Activated naive CD8-positive, alpha-beta T cell treated with anti-CD3 and anti-CD28 coated beads for 36 hours (primary cell): ENCODE measurements at regions not wholly inside any gene's neighbourhood (a gene's known extent, or its start where the extent isn't known, plus 50 kb on each side); places are given as distances from the start of the nearest gene placed in this dataset.

Source experiments
- DNase-seq: peaks from one replicate; pipeline ENCODE4 v3.0.0; 2021
- H3K27ac Mint-ChIP-seq: one replicate; pipeline ENCODE4 v1.8.0; 2022; ENCODE audit warnings: mild to moderate bottlenecking, moderate library complexity, mixed read lengths
- H3K27me3 Mint-ChIP-seq: one replicate; pipeline ENCODE4 v1.8.0; 2022; ENCODE audit warnings: mild to moderate bottlenecking, mixed read lengths
- H3K36me3 Mint-ChIP-seq: one replicate; pipeline ENCODE4 v1.8.0; 2021; ENCODE audit warnings: mild to moderate bottlenecking, mixed read lengths
- H3K4me1 Mint-ChIP-seq: one replicate; pipeline ENCODE4 v1.8.0; 2021; ENCODE audit warnings: mixed read lengths
- H3K4me3 Mint-ChIP-seq: one replicate; pipeline ENCODE4 v1.8.0; 2022; ENCODE audit warnings: mild to moderate bottlenecking, moderate library complexity, mixed read lengths
- H3K9me3 Mint-ChIP-seq: one replicate; pipeline ENCODE4 v1.8.0; 2022; ENCODE audit warnings: mixed read lengths

GRCh38 chr12:97342130-97342529 lies 120.5 kb upstream of the RMST start:
- Mint-ChIP-seq H3K4me3 (no peak overlapping the region), H3K27ac (no peak overlapping the region), H3K4me1 (no peaks in the 10 kb centered on the region), H3K9me3 (no peaks in the 10 kb centered on the region), H3K36me3 (no peaks in the 10 kb centered on the region), H3K27me3 (peaks cover 5% of the 10 kb centered on the region)
- no peak for DNase-seq

- Mint-ChIP-seq H3K36me3 (no peaks in the 10 kb centered on the region), H3K4me1 (no peaks in the 10 kb centered on the region), H3K9me3 (no peaks in the 10 kb centered on the region), H3K27ac (no peak overlapping the region), H3K4me3 (no peak overlapping the region), H3K27me3 (no peaks in the 10 kb centered on the region)
- DNase-seq, result no peak
Measured at GRCh38 chr12:97347956-97348355, 114.6 kb upstream of the RMST start.

DNA sequence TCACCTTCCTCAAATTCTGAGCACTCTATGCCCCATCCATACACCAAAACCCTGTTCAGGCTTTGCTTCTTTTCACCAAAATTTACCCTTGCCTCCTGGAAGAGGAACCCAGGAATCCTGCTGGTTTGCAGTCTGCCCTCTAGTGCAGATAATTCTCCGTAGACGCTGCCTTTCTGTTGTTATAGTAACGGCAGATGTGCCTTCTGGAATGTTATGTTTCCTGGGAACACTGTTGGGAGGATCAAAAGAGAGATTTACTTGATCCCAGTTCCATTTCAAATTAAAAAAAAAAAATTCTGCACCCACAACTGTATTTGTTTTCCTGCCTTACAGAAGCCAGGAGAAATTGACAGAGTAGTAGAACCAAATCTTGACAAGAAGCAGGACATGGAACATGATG lies 104.2 kb upstream of the RMST start:
- no peak for DNase-seq
- Mint-ChIP-seq H3K4me1 (no peaks in the 10 kb centered on the region), H3K4me3 (no peak overlapping the region), H3K9me3 (peaks cover 2% of the 10 kb centered on the region), H3K36me3 (no peaks in the 10 kb centered on the region), H3K27me3 (no peaks in the 10 kb centered on the region), H3K27ac (no peak overlapping the region)

- no peak for DNase-seq
- Mint-ChIP-seq H3K36me3 (no peaks in the 10 kb centered on the region), H3K9me3 (no peaks in the 10 kb centered on the region), H3K27me3 (no peaks in the 10 kb centered on the region), H3K4me3 (no peak overlapping the region), H3K4me1 (no peaks in the 10 kb centered on the region), H3K27ac (no peak overlapping the region)
Measured at GRCh38 chr12:97359021-97359690, 103.4 kb upstream of the RMST start.

- no peak overlapping the region for H3K4me3 Mint-ChIP-seq
- H3K27ac Mint-ChIP-seq, result no peak overlapping the region
- no peaks in the 10 kb centered on the region for H3K4me1 Mint-ChIP-seq
- DNase-seq, result no peak
- H3K36me3 Mint-ChIP-seq, result no peaks in the 10 kb centered on the region
- no peaks in the 10 kb centered on the region for H3K9me3 Mint-ChIP-seq
- H3K27me3 Mint-ChIP-seq, result peaks cover 6% of the 10 kb centered on the region
Measured at GRCh38 chr12:97363693-97364092, 98.9 kb upstream of the RMST start.

DNA sequence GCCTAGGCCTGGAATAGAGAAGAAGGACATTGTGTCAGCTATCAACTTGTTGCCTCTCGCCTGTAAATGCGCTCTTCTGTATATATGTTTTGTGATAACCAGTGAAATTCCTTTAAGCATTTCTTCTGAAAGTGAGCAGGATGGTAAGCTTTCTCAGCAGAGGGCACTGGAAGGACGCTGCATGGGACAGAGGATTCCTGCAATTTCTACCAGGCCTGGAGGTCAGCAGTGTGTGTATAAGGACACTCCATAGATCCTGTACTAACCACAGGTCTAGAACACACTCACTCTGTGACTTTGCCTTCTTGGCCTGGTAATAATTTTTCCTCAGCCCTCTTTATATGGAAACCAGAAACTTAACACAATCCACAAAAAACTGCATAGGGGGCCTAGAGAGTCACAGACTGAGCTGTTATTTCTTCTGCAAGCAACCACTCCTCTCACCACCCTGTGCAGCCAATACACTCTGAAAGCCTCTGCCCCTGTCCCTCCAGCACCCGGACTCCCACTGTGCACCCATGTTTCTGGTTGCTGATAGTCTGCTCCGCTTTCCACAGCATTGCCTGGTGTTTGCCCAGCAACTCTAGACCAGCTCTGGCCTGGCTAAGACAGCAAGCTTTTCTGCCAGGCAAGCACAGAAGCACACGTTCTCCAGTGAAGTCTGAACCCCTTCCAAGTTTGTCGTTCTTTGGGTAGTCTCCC lies 94.0 kb upstream of the RMST start:
- Mint-ChIP-seq H3K36me3 (no peaks in the 10 kb centered on the region), H3K27me3 (peaks cover 6% of the 10 kb centered on the region), H3K4me3 (no peak overlapping the region), H3K27ac (no peak overlapping the region), H3K4me1 (no peaks in the 10 kb centered on the region), H3K9me3 (no peaks in the 10 kb centered on the region)
- no peak for DNase-seq

GRCh38 chr12:97375310-97375709 lies 87.3 kb upstream of the RMST start:
- no peak for DNase-seq
- Mint-ChIP-seq H3K36me3 (no peaks in the 10 kb centered on the region), H3K4me1 (no peaks in the 10 kb centered on the region), H3K9me3 (no peaks in the 10 kb centered on the region), H3K4me3 (no peak overlapping the region), H3K27me3 (peaks cover 8% of the 10 kb centered on the region), H3K27ac (no peak overlapping the region)

- Mint-ChIP-seq H3K36me3 (no peaks in the 10 kb centered on the region), H3K9me3 (no peaks in the 10 kb centered on the region), H3K27me3 (peaks cover 8% of the 10 kb centered on the region), H3K4me3 (no peak overlapping the region), H3K4me1 (no peaks in the 10 kb centered on the region), H3K27ac (no peak overlapping the region)
- no peak for DNase-seq
Measured at GRCh38 chr12:97380440-97380839, 82.2 kb upstream of the RMST start.

GRCh38 chr12:97385121-97385520 lies 77.5 kb upstream of the RMST start:
- Mint-ChIP-seq H3K27me3 (no peaks in the 10 kb centered on the region), H3K4me3 (no peak overlapping the region), H3K36me3 (no peaks in the 10 kb centered on the region), H3K27ac (no peak overlapping the region), H3K9me3 (no peaks in the 10 kb centered on the region), H3K4me1 (no peaks in the 10 kb centered on the region)
- DNase-seq, result no peak

DNA sequence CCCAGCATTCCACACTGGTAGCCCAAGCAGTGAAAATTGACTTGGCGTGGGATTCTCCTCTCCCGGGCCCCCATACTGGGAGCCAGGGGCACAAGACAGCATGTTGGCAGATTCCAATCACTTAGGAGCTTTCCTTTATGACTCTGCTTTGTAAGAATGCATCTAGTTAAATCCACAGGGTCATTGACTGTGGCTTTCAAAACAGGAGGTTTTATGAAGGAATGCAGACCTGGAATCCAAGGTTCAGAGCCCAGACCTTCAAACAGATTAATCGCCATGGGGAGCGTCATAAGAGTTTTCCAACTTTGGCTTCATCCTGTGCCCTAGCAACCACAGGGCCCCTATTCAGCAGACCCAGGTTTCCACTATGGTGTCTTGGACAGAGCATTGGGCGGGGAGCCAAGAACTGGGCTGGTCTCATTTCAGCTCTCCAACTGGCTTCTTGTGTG lies 76.4 kb upstream of the RMST start:
- H3K36me3 Mint-ChIP-seq, result no peaks in the 10 kb centered on the region
- H3K4me3 Mint-ChIP-seq, result no peak overlapping the region
- no peaks in the 10 kb centered on the region for H3K9me3 Mint-ChIP-seq
- H3K27me3 Mint-ChIP-seq, result no peaks in the 10 kb centered on the region
- DNase-seq, result no peak
- H3K4me1 Mint-ChIP-seq, result no peaks in the 10 kb centered on the region
- H3K27ac Mint-ChIP-seq, result no peak overlapping the region

DNA sequence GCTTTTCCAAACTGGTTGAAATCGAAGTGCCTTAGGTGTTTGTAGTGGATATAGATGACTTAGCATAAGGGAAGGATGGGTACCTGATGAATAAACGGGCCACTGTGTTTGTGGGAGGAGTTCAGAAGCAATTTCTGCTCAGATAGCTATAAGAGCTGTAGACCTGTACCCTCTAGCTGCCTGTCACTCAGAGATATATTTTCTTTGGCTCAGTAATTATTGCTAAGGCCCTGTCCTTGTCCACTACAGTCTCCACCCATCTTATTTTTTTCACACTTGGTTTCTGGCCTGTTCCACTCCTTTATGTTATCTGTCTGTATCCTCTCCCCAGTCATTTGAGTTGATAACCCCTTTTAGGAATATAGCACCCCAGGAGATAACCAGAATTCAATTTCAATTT lies 74.8 kb upstream of the RMST start:
- Mint-ChIP-seq H3K4me1 (no peaks in the 10 kb centered on the region), H3K9me3 (no peaks in the 10 kb centered on the region), H3K27me3 (no peaks in the 10 kb centered on the region), H3K4me3 (no peak overlapping the region), H3K27ac (no peak overlapping the region), H3K36me3 (no peaks in the 10 kb centered on the region)
- no peak for DNase-seq

DNA sequence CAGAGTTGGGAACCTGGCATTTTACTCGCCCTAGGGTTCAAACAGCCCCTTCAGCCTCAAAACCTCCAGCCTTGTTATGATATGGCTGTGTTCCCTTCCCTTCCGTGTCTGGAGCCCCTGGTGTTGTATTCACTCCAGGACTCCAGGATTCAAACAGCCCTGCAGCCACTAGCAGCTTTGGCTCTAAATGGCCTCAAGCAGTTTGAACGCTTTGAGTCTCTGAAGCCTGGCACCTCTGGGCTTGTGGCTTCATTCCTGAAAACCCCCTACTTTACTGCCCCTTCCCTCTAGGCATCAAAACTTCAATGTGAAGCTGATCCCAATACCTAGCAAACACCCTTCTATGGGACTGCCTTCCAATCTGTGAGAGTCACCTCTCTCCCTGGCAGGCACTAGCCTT lies 67.9 kb upstream of the RMST start:
- no peaks in the 10 kb centered on the region for H3K4me1 Mint-ChIP-seq
- H3K36me3 Mint-ChIP-seq, result no peaks in the 10 kb centered on the region
- H3K27me3 Mint-ChIP-seq, result no peaks in the 10 kb centered on the region

DNA sequence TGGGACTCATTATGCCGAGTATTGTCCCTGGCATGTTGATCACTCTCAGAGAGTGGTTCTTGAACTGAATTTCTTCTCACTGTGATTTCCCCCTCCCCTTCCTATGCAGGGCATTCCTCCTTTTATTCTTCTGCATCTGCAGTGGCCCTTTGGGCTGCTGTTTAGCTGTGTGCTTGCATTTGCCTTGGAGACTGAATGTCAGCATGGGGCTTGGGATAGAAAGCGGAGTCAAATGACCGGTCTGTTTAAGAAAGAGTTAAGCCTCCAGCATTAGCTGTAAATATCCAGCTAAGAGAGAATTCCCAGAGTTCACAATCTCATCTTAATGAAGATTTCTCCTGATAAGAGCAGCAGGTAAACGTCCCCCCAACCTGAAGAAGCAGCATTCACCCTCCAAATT lies 65.6 kb upstream of the RMST start:
- no peaks in the 10 kb centered on the region for H3K27me3 Mint-ChIP-seq
- no peaks in the 10 kb centered on the region for H3K36me3 Mint-ChIP-seq
- no peaks in the 10 kb centered on the region for H3K4me1 Mint-ChIP-seq
- no peak overlapping the region for H3K27ac Mint-ChIP-seq
- no peaks in the 10 kb centered on the region for H3K9me3 Mint-ChIP-seq
- H3K4me3 Mint-ChIP-seq, result no peak overlapping the region
- no peak for DNase-seq

More for the DNA sequence above, 67.9 kb upstream of the RMST start:
- Mint-ChIP-seq H3K9me3 (no peaks in the 10 kb centered on the region), H3K27ac (no peak overlapping the region), H3K4me3 (no peak overlapping the region)
- no peak for DNase-seq

DNA sequence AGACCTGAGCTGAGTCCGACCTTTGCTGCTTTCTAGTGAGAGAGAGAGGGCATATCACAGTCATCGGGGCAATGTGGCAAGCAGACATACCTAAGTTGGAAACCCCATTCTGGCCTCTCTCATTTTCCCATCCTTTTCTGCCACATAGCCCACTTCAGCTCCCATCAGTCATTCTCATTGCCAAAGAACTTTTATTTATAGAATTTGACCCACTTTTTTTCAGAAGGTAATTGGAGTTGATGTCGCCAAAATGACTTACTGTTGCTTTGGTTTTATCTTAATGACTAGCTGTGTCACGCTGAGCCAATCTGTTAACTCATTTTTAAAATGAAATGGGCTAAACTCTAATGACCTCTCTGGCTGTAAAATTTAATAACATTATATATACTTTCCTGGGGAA lies 63.9 kb upstream of the RMST start:
- Mint-ChIP-seq H3K4me1 (no peaks in the 10 kb centered on the region), H3K27me3 (no peaks in the 10 kb centered on the region), H3K36me3 (no peaks in the 10 kb centered on the region), H3K9me3 (no peaks in the 10 kb centered on the region), H3K4me3 (no peak overlapping the region), H3K27ac (no peak overlapping the region)
- DNase-seq, result no peak

DNA sequence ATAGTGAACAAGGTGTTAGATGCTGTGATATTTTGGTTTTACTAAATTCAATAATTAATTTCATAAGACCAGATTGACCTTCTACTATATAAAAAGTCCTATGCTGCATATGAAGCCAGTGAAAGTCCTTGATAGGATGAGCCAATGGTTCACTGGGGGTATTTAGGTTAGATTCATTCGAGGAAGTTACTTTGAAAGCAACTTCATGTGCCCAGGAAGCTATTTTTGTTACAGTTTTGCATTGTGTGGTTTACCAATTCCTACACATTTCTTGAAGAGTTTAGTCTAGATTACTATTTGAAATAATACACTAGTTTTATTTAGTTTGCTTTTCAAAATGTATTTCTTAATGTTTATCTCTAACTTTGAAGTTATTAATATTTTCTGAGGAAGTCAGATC lies 58.5 kb upstream of the RMST start:
- H3K36me3 Mint-ChIP-seq, result no peaks in the 10 kb centered on the region
- no peaks in the 10 kb centered on the region for H3K27me3 Mint-ChIP-seq
- H3K4me3 Mint-ChIP-seq, result no peak overlapping the region
- no peaks in the 10 kb centered on the region for H3K9me3 Mint-ChIP-seq
- H3K4me1 Mint-ChIP-seq, result no peaks in the 10 kb centered on the region
- H3K27ac Mint-ChIP-seq, result no peak overlapping the region
- no peak for DNase-seq

DNA sequence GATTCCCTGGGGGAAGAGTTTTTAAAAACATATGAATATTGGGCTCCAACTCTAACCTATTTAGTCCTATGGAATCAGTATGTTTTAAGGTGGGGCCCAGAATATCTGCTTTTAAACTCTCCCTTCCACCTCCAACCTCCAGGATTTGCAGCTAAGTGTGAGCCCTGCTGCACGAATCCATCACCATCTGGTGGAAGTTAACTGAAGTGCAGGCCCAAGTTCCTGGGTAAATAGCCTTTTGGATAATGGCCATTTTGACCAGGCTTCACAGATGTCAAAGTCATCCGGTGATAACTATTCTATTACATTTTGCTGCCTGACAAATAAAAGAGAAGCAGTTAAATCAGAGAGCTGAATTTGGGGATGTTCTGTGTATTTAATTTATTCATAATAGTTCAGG lies 58.1 kb upstream of the RMST start:
- H3K27ac Mint-ChIP-seq, result no peak overlapping the region
- H3K4me3 Mint-ChIP-seq, result no peak overlapping the region
- H3K4me1 Mint-ChIP-seq, result no peaks in the 10 kb centered on the region
- no peak for DNase-seq
- no peaks in the 10 kb centered on the region for H3K9me3 Mint-ChIP-seq
- no peaks in the 10 kb centered on the region for H3K36me3 Mint-ChIP-seq
- H3K27me3 Mint-ChIP-seq, result no peaks in the 10 kb centered on the region
